Activated naive CD4-positive, alpha-beta T cell treated with anti-CD3 and anti-CD28 coated beads for 36 hours (primary cell): ENCODE measurements at regions not wholly inside any gene's neighbourhood (a gene's known extent, or its start where the extent isn't known, plus 50 kb on each side); places are given as distances from the start of the nearest gene placed in this dataset.

ENCODE experiments used
- CTCF ChIA-PET: fragments of 350-600 bp; sonication (Branson Sonifier 250); formaldehyde crosslinking; loops from one replicate; lab custom pipeline; 2021; ENCODE audit warnings: antibody characterized with exemption; lab: Charles Lee
- DNase-seq: peaks from one replicate; pipeline ENCODE4 v3.0.0-alpha.2; 2020
- H3K27ac Mint-ChIP-seq: one replicate; pipeline ENCODE4 v1.8.0; 2021; ENCODE audit warnings: mild to moderate bottlenecking, mixed read lengths
- H3K27me3 Mint-ChIP-seq: one replicate; pipeline ENCODE4 v1.8.0; 2021; ENCODE audit warnings: low read depth, mixed read lengths
- H3K36me3 Mint-ChIP-seq: one replicate; pipeline ENCODE4 v1.8.0; 2021; ENCODE audit warnings: low read depth, mixed read lengths
- H3K4me1 Mint-ChIP-seq: one replicate; pipeline ENCODE4 v1.8.0; 2021; ENCODE audit warnings: low read depth, mixed read lengths
- H3K4me3 Mint-ChIP-seq: one replicate; pipeline ENCODE4 v1.8.0; 2021; ENCODE audit warnings: mild to moderate bottlenecking, moderate library complexity, mixed read lengths
- H3K9me3 Mint-ChIP-seq: one replicate; pipeline ENCODE4 v1.8.0; 2021; ENCODE audit warnings: mixed read lengths
- intact Hi-C: fragments of 100-400 bp; cut with micrococcal nuclease; formaldehyde crosslinking; loops from one replicate; pipeline ENCODE4 v1.15.1; 2023

DNA sequence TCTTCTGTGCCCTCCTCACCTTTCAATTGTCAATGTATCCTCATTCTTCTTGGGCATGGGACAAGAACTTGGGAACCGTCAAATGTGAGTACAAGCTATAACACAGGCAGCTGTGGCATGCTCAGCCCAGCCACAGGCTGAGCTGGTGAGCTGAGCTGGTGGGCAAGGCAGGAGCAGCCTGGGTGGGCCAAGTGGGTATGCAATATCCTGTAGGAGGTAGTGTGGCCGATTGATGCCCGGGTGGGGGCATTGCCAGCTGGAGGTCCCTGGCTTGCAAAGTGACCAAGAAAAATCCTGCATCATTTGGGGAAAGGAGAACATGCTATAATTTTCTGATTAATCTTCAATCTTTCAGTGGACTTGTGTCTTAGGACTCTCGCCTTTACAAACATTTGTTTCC lies 507.2 kb upstream of the SLC10A2 start:
- no peak for DNase-seq
- H3K27me3 Mint-ChIP-seq: no peaks in the 10 kb centered on the region
- intact Hi-C loops: no loop called here
- CTCF ChIA-PET: no interaction called here
- no peak overlapping the region for H3K4me3 Mint-ChIP-seq
- no peak overlapping the region for H3K27ac Mint-ChIP-seq
- H3K9me3 Mint-ChIP-seq: peaks cover 3% of the 10 kb centered on the region
- no peaks in the 10 kb centered on the region for H3K4me1 Mint-ChIP-seq
- no peaks in the 10 kb centered on the region for H3K36me3 Mint-ChIP-seq

DNA sequence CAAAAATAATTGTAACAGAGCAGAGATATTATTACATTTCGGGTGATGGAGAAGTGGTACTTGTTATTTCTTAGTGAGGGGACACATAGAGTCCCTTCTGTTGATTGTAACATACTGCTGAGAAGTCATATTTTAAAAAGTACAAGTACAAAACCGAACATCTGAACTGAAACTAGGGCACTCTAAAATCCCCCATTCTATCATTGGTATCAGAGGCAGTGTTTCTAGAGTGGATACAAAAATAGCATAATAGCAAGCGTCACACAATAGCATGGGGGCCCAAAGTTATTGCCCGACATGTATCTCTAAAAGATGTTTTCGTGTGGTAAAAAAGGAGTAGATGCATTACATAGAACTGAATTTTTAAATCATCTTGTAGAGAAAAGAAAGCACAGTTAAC lies 502.1 kb upstream of the SLC10A2 start:
- Mint-ChIP-seq H3K9me3 (peaks cover 3% of the 10 kb centered on the region), H3K27me3 (no peaks in the 10 kb centered on the region), H3K36me3 (no peaks in the 10 kb centered on the region), H3K4me3 (no peak overlapping the region), H3K4me1 (no peaks in the 10 kb centered on the region), H3K27ac (no peak overlapping the region)
- intact Hi-C loops: no loop called here
- no peak for DNase-seq
- CTCF ChIA-PET: no interaction called here

DNA sequence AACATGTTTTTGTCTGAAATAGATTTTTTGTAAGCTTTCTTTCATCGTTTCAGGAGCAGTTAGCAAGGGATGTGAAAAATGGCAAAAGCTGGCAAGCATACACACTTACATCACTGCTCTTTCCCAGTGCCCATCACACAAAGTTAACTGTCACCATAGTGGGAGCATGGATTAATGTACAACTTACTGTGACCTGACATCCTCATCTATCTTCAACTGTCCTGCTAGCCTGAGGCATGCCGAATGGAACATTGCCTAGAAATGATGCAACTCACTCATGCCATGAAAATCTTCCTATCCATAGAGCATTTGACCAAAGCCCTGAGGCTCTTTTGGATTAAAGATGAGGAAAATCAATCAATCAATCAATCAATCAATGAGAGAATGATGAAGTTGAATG lies 491.7 kb upstream of the SLC10A2 start:
- H3K27ac Mint-ChIP-seq: no peak overlapping the region
- CTCF ChIA-PET: no interaction called here
- peaks cover 5% of the 10 kb centered on the region for H3K9me3 Mint-ChIP-seq
- no peak overlapping the region for H3K4me3 Mint-ChIP-seq
- H3K4me1 Mint-ChIP-seq: no peaks in the 10 kb centered on the region
- DNase-seq: no peak
- intact Hi-C loops: no loop called here
- no peaks in the 10 kb centered on the region for H3K36me3 Mint-ChIP-seq
- no peaks in the 10 kb centered on the region for H3K27me3 Mint-ChIP-seq

DNA sequence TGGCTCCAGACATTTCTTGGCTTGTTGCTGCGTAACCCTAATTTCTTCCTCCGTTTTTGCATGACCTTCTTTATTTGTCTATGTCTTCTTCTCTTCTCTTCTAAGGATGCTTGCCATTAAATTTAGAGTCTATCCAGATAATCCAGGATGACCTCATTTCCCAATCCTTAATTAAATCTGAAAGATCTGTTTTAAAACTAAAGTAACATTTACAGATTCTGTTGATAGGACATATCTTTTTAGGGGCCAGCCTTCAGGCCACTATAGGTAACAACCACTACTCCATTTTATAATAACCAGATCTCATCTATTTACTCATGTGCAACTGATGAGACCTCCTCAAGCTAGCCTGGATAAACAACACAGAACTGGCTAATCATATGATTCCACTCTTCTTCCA lies 490.5 kb upstream of the SLC10A2 start:
- Mint-ChIP-seq H3K36me3 (no peaks in the 10 kb centered on the region), H3K4me3 (no peak overlapping the region), H3K27me3 (no peaks in the 10 kb centered on the region), H3K4me1 (no peaks in the 10 kb centered on the region), H3K27ac (no peak overlapping the region), H3K9me3 (peaks cover 5% of the 10 kb centered on the region)
- no peak for DNase-seq
- CTCF ChIA-PET: interaction anchor here (0.6 kb wide), 1 partner anchor 1088 kb away, joined by 3 read pairs; no protein-coding TSS in a partner anchor
- intact Hi-C loops: no loop called here

DNA sequence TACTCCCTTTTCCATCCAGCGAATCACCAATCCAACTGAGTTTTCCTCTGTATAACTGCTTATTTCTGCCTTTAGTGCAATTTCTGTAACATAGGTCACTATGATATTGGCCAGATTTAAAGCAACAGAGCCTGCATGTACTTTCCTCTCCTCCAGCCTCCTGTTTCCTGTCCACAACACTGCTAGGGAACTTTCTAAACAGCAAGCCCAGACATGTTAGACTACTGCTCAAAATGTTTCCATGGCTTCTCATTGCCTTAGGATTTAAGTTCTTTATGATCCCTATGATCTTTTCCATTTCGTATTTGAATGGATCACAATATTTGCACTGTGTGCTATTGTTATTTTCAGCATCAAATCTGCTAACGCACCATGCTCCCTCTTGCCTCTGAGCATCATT lies 481.7 kb upstream of the SLC10A2 start:
- intact Hi-C loops: no loop called here
- H3K4me1 Mint-ChIP-seq: no peaks in the 10 kb centered on the region
- H3K4me3 Mint-ChIP-seq: no peak overlapping the region
- no peaks in the 10 kb centered on the region for H3K36me3 Mint-ChIP-seq
- no peak overlapping the region for H3K27ac Mint-ChIP-seq
- peaks cover 28% of the 10 kb centered on the region for H3K9me3 Mint-ChIP-seq
- no peak for DNase-seq
- no peaks in the 10 kb centered on the region for H3K27me3 Mint-ChIP-seq
- CTCF ChIA-PET: no interaction called here

DNA sequence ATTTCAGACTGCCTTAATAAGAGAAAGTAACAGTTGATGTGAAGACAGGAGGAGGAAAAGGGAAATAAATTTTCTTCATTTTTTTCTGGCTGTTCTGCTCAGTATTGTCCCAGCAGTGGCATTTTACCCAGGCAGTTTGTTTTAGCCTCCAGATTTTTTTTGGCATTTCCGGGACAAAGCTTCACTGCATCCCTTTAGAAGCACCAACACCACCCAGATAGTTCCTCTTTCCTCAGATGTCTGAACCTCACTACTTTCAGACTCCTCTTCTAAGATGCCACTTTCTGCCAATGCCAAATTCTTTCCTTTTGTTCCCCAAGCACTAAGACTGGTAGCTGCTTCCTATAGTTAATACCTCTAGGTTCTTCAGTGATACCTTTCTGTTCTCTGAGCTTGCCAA lies 480.1 kb upstream of the SLC10A2 start:
- Mint-ChIP-seq H3K4me1 (no peaks in the 10 kb centered on the region), H3K27ac (no peak overlapping the region), H3K4me3 (no peak overlapping the region), H3K36me3 (peaks cover 2% of the 10 kb centered on the region), H3K9me3 (peaks cover 34% of the 10 kb centered on the region), H3K27me3 (no peaks in the 10 kb centered on the region)
- intact Hi-C loops: no loop called here
- no peak for DNase-seq
- CTCF ChIA-PET: interaction anchor here (0.7 kb wide), 1 partner anchor 16 kb away, joined by 3 read pairs; no protein-coding TSS in a partner anchor

DNA sequence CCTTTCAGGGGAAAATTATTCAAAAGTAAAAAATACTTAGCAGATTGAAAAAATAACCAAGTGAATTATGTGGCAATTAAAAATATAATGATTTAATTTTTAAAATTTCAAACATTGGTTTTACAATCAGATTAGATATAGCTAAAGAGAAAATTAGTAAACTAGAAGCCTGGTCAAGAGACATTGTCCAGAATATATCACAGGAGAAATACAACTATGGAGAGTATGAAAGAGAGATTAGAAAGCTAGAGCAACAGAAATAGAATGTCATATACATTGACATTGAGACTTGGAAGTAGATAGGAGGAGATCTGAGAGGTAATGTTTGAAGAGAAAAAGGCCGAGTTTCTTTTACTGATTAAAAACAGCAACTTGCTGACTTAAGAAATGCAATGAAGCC lies 476.4 kb upstream of the SLC10A2 start:
- Mint-ChIP-seq H3K27me3 (no peaks in the 10 kb centered on the region), H3K36me3 (peaks cover 2% of the 10 kb centered on the region), H3K27ac (no peak overlapping the region), H3K4me1 (no peaks in the 10 kb centered on the region), H3K4me3 (no peak overlapping the region), H3K9me3 (peaks cover 31% of the 10 kb centered on the region)
- CTCF ChIA-PET: no interaction called here
- intact Hi-C loops: no loop called here
- DNase-seq: no peak

DNA sequence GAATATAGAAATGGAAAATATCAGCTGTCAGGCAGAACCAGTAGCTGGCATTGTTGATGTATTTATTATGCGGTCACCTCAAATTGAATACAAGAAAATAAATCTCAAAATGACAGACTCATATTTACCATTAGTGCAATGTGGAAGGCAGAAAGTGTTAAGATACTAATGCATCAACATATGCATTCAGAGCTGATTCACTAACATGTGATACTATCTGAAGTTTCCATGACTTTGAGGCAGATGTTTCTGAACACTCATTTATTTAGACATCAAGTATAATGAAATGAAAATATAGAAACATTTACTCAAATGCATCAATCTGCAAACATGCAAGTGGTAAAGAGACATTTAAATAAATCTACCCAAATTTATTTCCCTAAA lies 474.2 kb upstream of the SLC10A2 start:
- H3K4me1 Mint-ChIP-seq: no peaks in the 10 kb centered on the region
- CTCF ChIA-PET: no interaction called here
- H3K27ac Mint-ChIP-seq: no peak overlapping the region
- H3K9me3 Mint-ChIP-seq: peaks cover 23% of the 10 kb centered on the region
- H3K27me3 Mint-ChIP-seq: no peaks in the 10 kb centered on the region
- intact Hi-C loops: no loop called here
- peaks cover 2% of the 10 kb centered on the region for H3K36me3 Mint-ChIP-seq
- DNase-seq: no peak
- H3K4me3 Mint-ChIP-seq: no peak overlapping the region

DNA sequence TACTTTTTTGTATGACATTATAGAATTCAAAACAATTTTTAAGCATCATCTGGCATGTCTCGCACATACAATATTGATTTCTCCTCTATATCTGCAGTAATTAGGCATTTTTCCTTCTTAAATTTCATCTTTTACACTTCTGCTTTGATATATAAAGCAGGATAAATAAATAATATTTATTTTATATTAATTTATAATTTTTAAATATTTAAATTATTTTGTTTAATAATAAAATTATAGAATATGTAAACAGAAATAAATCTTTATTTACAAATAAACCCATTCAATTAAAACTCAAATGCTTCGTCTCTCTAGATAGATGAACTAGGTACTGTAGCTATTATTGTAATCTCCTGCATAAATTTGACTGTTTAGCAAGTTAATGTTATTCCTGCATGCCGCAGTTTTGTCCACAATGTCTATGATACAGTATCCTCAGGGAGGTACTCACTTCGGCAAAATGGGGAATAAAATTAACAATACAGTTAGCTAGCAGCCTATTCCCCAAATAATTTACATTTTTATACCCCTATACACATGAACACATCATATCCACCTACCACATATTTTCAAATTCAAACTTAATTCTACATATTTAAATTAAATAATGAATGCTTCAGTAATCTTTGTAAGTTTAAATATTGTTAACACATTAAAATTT lies 473.6 kb upstream of the SLC10A2 start:
- CTCF ChIA-PET: no interaction called here
- intact Hi-C loops: no loop called here
- Mint-ChIP-seq H3K27me3 (no peaks in the 10 kb centered on the region), H3K4me1 (no peaks in the 10 kb centered on the region), H3K9me3 (peaks cover 21% of the 10 kb centered on the region), H3K36me3 (peaks cover 2% of the 10 kb centered on the region), H3K4me3 (no peak overlapping the region), H3K27ac (no peak overlapping the region)
- no peak for DNase-seq

DNA sequence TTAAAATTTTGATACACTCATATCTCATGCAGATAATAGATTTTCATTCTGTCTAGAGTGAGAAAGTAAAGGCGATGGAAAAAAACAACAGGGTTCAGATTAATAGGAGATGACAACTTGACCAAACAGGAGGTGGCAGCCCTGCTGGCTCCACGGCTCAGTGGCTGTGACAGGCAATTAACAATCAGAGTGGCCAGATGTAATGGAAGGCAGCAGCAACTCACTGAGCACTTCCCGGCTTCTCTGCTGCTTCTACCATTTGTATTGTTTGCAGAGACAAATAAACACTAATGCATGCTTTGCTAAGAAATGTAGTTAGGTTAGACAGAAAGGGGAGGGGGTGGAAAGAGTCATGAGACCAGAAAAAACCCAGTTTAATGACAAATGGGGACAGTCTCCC lies 473.0 kb upstream of the SLC10A2 start:
- H3K27me3 Mint-ChIP-seq: no peaks in the 10 kb centered on the region

DNA sequence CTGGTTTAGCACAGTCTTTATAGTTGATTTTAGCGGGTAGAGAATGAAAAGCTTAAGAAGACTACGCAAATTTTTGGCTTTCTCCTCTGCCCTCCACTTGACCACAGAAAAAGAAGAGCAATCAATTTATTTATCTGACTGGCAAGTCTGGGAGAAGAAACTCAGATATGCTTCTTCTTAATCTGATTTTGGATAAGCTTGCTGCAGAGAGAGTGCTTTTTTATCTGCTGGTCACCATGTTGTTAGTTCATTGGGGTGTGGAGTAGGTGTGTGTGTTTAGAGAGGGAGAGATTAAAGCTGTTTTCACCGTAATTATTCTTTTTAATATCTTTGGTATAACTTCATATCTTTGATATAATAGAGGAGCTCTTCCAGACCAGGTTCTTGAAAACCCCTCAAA lies 471.4 kb upstream of the SLC10A2 start:
- no peaks in the 10 kb centered on the region for H3K4me1 Mint-ChIP-seq
- intact Hi-C loops: no loop called here
- CTCF ChIA-PET: no interaction called here
- no peaks in the 10 kb centered on the region for H3K27me3 Mint-ChIP-seq
- no peak for DNase-seq
- no peak overlapping the region for H3K4me3 Mint-ChIP-seq
- H3K36me3 Mint-ChIP-seq: peaks cover 2% of the 10 kb centered on the region
- no peak overlapping the region for H3K27ac Mint-ChIP-seq
- H3K9me3 Mint-ChIP-seq: peaks cover 6% of the 10 kb centered on the region

More for the DNA sequence above, 473.0 kb upstream of the SLC10A2 start:
- Mint-ChIP-seq H3K9me3 (peaks cover 16% of the 10 kb centered on the region), H3K36me3 (peaks cover 2% of the 10 kb centered on the region), H3K27ac (no peak overlapping the region), H3K4me3 (no peak overlapping the region), H3K4me1 (no peaks in the 10 kb centered on the region)
- DNase-seq: no peak
- CTCF ChIA-PET: no interaction called here
- intact Hi-C loops: no loop called here

DNA sequence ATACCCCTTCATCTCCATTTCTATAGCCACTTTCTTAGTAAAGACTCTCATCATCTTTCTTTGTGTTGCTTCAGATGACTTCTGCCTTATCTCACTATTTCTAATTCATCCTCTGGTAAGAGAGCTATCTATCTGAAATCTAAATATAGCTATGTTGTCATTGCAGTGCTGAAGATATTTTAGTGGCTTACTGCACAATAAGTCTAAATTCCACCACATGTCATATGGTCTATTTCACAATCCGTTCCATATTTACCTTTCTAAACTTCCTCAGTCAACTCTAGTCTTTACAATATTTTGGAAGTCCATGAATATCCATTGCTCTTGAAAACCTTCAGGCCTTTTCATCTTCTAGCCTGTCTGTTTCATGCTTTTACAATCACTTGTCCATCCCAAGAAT lies 465.1 kb upstream of the SLC10A2 start:
- peaks cover 1% of the 10 kb centered on the region for H3K9me3 Mint-ChIP-seq
- DNase-seq: no peak
- intact Hi-C loops: no loop called here
- no peaks in the 10 kb centered on the region for H3K27me3 Mint-ChIP-seq
- H3K4me3 Mint-ChIP-seq: no peak overlapping the region
- CTCF ChIA-PET: no interaction called here
- H3K36me3 Mint-ChIP-seq: no peaks in the 10 kb centered on the region
- no peak overlapping the region for H3K27ac Mint-ChIP-seq
- H3K4me1 Mint-ChIP-seq: no peaks in the 10 kb centered on the region

DNA sequence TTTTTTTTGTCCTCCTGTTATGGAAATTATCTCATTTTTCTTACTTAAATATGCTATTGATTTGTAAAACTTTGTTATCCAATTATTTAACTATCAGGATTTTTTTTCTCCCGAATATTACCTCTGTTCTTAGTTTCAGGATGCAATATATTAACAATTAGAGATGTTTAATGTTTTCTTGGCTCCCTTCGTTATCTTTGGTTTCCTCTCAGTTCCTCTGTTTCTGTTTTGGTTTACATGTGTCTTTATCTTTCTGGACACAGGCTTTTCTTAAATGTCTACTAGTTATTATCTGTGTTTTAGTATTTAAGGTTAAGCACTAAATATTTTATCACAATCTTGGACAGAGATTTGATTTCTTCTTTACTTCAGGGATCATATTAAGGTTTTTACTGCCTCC lies 462.2 kb upstream of the SLC10A2 start:
- no peaks in the 10 kb centered on the region for H3K4me1 Mint-ChIP-seq
- no peaks in the 10 kb centered on the region for H3K27me3 Mint-ChIP-seq
- no peak overlapping the region for H3K4me3 Mint-ChIP-seq
- intact Hi-C loops: no loop called here
- no peak overlapping the region for H3K27ac Mint-ChIP-seq
- H3K36me3 Mint-ChIP-seq: no peaks in the 10 kb centered on the region
- DNase-seq: no peak
- H3K9me3 Mint-ChIP-seq: peaks cover 1% of the 10 kb centered on the region
- CTCF ChIA-PET: no interaction called here
